ENCODE measurements at regions not wholly inside any gene's neighbourhood (a gene's known extent, or its start where the extent isn't known, plus 50 kb on each side); places are given as distances from the start of the nearest gene placed in this dataset.

DNA sequence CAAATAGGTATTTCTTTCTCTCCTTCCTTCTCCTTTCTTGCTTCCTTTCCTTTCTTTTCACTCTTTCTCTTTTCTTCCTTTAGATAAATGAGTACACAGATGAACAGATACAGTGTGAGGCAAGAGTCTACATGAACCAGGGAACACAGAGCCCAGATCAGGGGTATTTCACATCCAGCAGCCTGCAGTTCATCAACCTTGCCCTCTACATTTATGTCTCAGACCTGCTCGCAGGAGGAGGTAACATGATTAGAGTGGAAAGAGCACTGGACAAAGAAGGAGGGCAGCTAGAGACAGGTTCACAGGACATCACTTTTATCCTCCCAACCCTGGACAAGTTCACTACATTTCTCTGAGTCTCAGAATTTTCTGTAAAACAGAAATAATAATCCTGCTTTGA is 773.1 kb downstream of the NTRK3 start:
- Histone ChIP-seq H3K9ac (no peak overlapping the region), H3K27me3 (no peaks in the 10 kb centered on the region), H3K4me1 (no peaks in the 10 kb centered on the region), H3K4me2 (no peak overlapping the region), H4K20me1 (ENCODE audit: low read depth) (no peaks in the 10 kb centered on the region), H3K9me3 (ENCODE audit: low read depth) (no peaks in the 10 kb centered on the region), H3K4me3 (no peak overlapping the region), H3K27ac (no peak overlapping the region), H3K79me2 (ENCODE audit: low read depth) (no peaks in the 10 kb centered on the region), H2AFZ (replicated peaks) (no peak overlapping the region), H3F3A (ENCODE audit: low read depth) (no peaks in the 10 kb centered on the region), H3K36me3 (no peaks in the 10 kb centered on the region)
- no peaks in the 10 kb centered on the region for H3K27me3 Mint-ChIP-seq (ENCODE audit: insufficient read depth, low read depth)
- peaks cover 16% of the 10 kb centered on the region for H3K4me1 Mint-ChIP-seq
- H3K9me3 Mint-ChIP-seq, result no peaks in the 10 kb centered on the region
- TF ChIP-seq, protein P1, sequence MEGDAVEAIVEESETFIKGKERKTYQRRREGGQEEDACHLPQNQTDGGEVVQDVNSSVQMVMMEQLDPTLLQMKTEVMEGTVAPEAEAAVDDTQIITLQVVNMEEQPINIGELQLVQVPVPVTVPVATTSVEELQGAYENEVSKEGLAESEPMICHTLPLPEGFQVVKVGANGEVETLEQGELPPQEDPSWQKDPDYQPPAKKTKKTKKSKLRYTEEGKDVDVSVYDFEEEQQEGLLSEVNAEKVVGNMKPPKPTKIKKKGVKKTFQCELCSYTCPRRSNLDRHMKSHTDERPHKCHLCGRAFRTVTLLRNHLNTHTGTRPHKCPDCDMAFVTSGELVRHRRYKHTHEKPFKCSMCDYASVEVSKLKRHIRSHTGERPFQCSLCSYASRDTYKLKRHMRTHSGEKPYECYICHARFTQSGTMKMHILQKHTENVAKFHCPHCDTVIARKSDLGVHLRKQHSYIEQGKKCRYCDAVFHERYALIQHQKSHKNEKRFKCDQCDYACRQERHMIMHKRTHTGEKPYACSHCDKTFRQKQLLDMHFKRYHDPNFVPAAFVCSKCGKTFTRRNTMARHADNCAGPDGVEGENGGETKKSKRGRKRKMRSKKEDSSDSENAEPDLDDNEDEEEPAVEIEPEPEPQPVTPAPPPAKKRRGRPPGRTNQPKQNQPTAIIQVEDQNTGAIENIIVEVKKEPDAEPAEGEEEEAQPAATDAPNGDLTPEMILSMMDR (IDR thresholded peaks at IDR 0.05), result no peak
- TF ChIP-seq EZH2phosphoT487 (IDR thresholded peaks at IDR 0.05), result no peak
- no peak for TF ChIP-seq EZH2 (IDR thresholded peaks at IDR 0.05)
- no peak for DNase-seq (ENCODE audit: low spot score)
- H3K36me3 Mint-ChIP-seq, result no peaks in the 10 kb centered on the region
- no peak overlapping the region for H3K27ac Mint-ChIP-seq
- no peak overlapping the region for H3K4me3 Mint-ChIP-seq

DNA sequence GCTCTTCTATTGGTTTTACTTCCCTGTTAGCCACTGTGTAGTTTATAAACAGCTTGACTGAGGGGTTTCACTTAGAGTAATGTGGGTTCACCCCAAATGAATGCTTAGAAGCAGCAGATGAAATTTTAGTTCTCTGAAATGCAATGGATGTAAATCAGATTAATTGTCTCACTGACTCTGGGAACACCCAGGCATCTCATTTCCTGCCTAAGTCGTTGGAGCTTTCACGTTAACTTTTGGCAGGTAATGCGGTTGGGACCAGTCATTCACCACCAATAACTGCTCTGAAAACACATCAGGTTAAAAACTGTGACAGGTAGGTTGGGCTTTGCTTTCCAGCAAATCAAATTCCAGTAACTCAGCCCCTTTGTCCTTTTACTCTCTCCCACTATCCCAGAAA is 775.4 kb downstream of the NTRK3 start:
- no peak overlapping the region for H3K4me3 ChIP-seq
- H3K36me3 Mint-ChIP-seq, result no peaks in the 10 kb centered on the region
- H3K9me3 Mint-ChIP-seq, result no peaks in the 10 kb centered on the region
- no peaks in the 10 kb centered on the region for H4K20me1 ChIP-seq (ENCODE audit: low read depth)
- no peak overlapping the region for H3K27ac Mint-ChIP-seq
- no peak for DNase-seq (ENCODE audit: low spot score)
- TF ChIP-seq EZH2phosphoT487 (IDR thresholded peaks at IDR 0.05), result no peak
- TF ChIP-seq EZH2 (IDR thresholded peaks at IDR 0.05), result no peak
- TF ChIP-seq, protein P1 (IDR thresholded peaks at IDR 0.05), result no peak
- no peaks in the 10 kb centered on the region for H3K9me3 ChIP-seq (ENCODE audit: low read depth)
- no peak overlapping the region for H3K9ac ChIP-seq
- no peaks in the 10 kb centered on the region for H3F3A ChIP-seq (ENCODE audit: low read depth)
- H3K36me3 ChIP-seq, result no peaks in the 10 kb centered on the region
- H3K4me2 ChIP-seq, result no peak overlapping the region
- no peaks in the 10 kb centered on the region for H3K27me3 Mint-ChIP-seq (ENCODE audit: insufficient read depth, low read depth)
- peak overlapping the region; percentile 22 for H2AFZ ChIP-seq (replicated peaks)
- peaks cover 7% of the 10 kb centered on the region for H3K4me1 ChIP-seq
- H3K27ac ChIP-seq, result no peak overlapping the region
- H3K4me3 Mint-ChIP-seq, result no peak overlapping the region
- no peaks in the 10 kb centered on the region for H3K79me2 ChIP-seq (ENCODE audit: low read depth)
- H3K4me1 Mint-ChIP-seq, result peaks cover 33% of the 10 kb centered on the region
- no peaks in the 10 kb centered on the region for H3K27me3 ChIP-seq

DNA sequence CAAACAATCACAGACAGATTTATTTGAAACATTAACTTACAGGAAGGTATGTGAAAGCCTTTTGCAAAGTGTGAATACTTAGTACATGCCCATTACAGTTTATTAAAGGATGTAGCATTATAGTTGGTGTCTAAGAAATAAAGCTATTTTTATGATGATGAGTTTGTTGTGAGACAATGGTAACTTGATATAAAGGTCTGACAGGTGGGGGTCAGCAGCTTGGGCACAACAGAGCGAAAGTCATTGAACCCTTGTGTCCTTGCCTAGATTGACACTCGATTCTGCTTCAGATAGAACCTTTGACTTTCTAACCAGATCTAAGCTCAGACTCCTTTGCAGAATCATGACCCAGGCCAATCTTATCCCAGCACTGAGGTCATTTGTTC is 777.9 kb downstream of the NTRK3 start:
- Histone ChIP-seq H3K27me3 (no peaks in the 10 kb centered on the region), H2AFZ (replicated peaks) (no peak overlapping the region), H4K20me1 (ENCODE audit: low read depth) (no peaks in the 10 kb centered on the region), H3K9me3 (ENCODE audit: low read depth) (no peaks in the 10 kb centered on the region), H3K4me3 (no peak overlapping the region), H3F3A (ENCODE audit: low read depth) (no peaks in the 10 kb centered on the region), H3K9ac (no peak overlapping the region), H3K4me2 (no peak overlapping the region), H3K79me2 (ENCODE audit: low read depth) (no peaks in the 10 kb centered on the region), H3K4me1 (peaks cover 7% of the 10 kb centered on the region), H3K27ac (no peak overlapping the region), H3K36me3 (no peaks in the 10 kb centered on the region)
- Mint-ChIP-seq H3K4me3 (no peak overlapping the region), H3K9me3 (no peaks in the 10 kb centered on the region), H3K36me3 (no peaks in the 10 kb centered on the region), H3K4me1 (peaks cover 33% of the 10 kb centered on the region), H3K27me3 (ENCODE audit: insufficient read depth, low read depth) (no peaks in the 10 kb centered on the region), H3K27ac (peak overlapping the region; percentile 50)
- TF ChIP-seq EZH2 (IDR thresholded peaks at IDR 0.05) (no peak), EZH2phosphoT487 (IDR thresholded peaks at IDR 0.05) (no peak)
- TF ChIP-seq, protein P1 (IDR thresholded peaks at IDR 0.05), result no peak
- DNase-seq (ENCODE audit: low spot score), result no peak

Measured in neural progenitor cell (in vitro differentiated cells).